ENCODE measurements at regions not wholly inside any gene's neighbourhood (a gene's known extent, or its start where the extent isn't known, plus 50 kb on each side); places are given as distances from the start of the nearest gene placed in this dataset.

- TF ChIP-seq CTCF (conservative IDR thresholded peaks at IDR 0.05; ENCODE audit: low read depth, low read length) (no peak), EZH2 (IDR thresholded peaks at IDR 0.05; ENCODE audit: low read length, unreplicated experiment) (no peak)
Measured at GRCh38 chr2:83079007-83079406, 1380.1 kb downstream of the SUCLG1 start.
